Right lobe of liver (tissue), 4 donors: ENCODE measurements at regions not wholly inside any gene's neighbourhood (a gene's known extent, or its start where the extent isn't known, plus 50 kb on each side); places are given as distances from the start of the nearest gene placed in this dataset.

Experiments used
- CTCF ChIP-seq, 4 donors: fragments of 200-600 bp in 3 of 4; fragments of 450-650 bp in 1 of 4; IDR thresholded peaks; one replicate each; pipeline versions ENCODE4 v1.5.1 to v1.8.0; 2016 to 2022; ENCODE audit warnings: antibody characterized with exemption in 4 of 4, mild to moderate bottlenecking in 2 of 4
- POLR2A ChIP-seq: fragments of 450-650 bp; IDR thresholded peaks from one replicate; pipeline ENCODE4 v1.6.1; 2017; ENCODE audit warnings: antibody characterized with exemption, mild to moderate bottlenecking
- donor health status: DM: no; HTN: no; CAD: no.
- donor health status: DM: no; HTN: no; CAD: no.
- donor health status: DM: no; HTN: yes; CAD: no.

- TF ChIP-seq CTCF (IDR thresholded peaks at IDR 0.05) (no peak), POLR2A (no peak)
Observed at GRCh38 chr16:11480634-11481033, 106.1 kb downstream of the LITAF start.
